H9 (cell line): ENCODE measurements at regions not wholly inside any gene's neighbourhood (a gene's known extent, or its start where the extent isn't known, plus 50 kb on each side); places are given as distances from the start of the nearest gene placed in this dataset.

Experiments used
- DNase-seq: peaks from one replicate; pipeline ENCODE4 v3.0.0-alpha.2; 2017
- H2AFZ ChIP-seq: one replicate; pipeline ENCODE4 v1.6.1; 2013; ENCODE audit warnings: mild to moderate bottlenecking, low read length, control low read depth, moderate library complexity
- H2AK5ac ChIP-seq: 2 replicates; pipeline ENCODE4 v1.6.1; 2013; ENCODE audit warnings: low read length, control low read depth, mixed read lengths; ENCODE audit not compliant: insufficient read length
- H2BK120ac ChIP-seq: one replicate; pipeline ENCODE4 v1.6.1; 2013; ENCODE audit warnings: low read depth, mild to moderate bottlenecking, low read length, control low read depth, inconsistent platforms; ENCODE audit not compliant: poor library complexity, severe bottlenecking
- H2BK12ac ChIP-seq: 2 replicates; pipeline ENCODE4 v1.6.1; 2013; ENCODE audit warnings: low read length, control low read depth, mixed read lengths, low read depth; ENCODE audit not compliant: insufficient read length
- H2BK15ac ChIP-seq: 2 replicates; pipeline ENCODE4 v1.6.1; 2013; ENCODE audit warnings: low read depth, low read length, control low read depth
- H2BK20ac ChIP-seq: one replicate; pipeline ENCODE4 v1.6.1; 2013; ENCODE audit warnings: low read depth, mild to moderate bottlenecking, low read length, control low read depth, inconsistent platforms; ENCODE audit not compliant: poor library complexity, severe bottlenecking
- H2BK5ac ChIP-seq: 2 replicates; pipeline ENCODE4 v1.6.1; 2013; ENCODE audit warnings: low read length, control low read depth, mixed read lengths; ENCODE audit not compliant: insufficient read length
- H3K14ac ChIP-seq: 2 replicates; pipeline ENCODE4 v1.6.1; 2013; ENCODE audit warnings: low read length, control low read depth; ENCODE audit not compliant: insufficient read depth
- H3K18ac ChIP-seq: 2 replicates; pipeline ENCODE4 v1.6.1; 2013; ENCODE audit warnings: low read depth, mild to moderate bottlenecking, mixed read lengths, low read length, control low read depth; ENCODE audit not compliant: insufficient read length
- H3K23ac ChIP-seq: 2 replicates; pipeline ENCODE4 v1.6.1; 2013; ENCODE audit warnings: low read length, control low read depth, mixed read lengths, low read depth; ENCODE audit not compliant: insufficient read length
- H3K23me2 ChIP-seq: 2 replicates; pipeline ENCODE4 v1.6.1; 2013; ENCODE audit warnings: low read depth, mild to moderate bottlenecking, mixed read lengths, low read length, control low read depth; ENCODE audit not compliant: insufficient read length, poor library complexity, severe bottlenecking
- H3K27ac ChIP-seq: 2 replicates; pipeline ENCODE4 v1.5.1; 2013; ENCODE audit warnings: low read length, control low read depth, mixed read lengths, low read depth; ENCODE audit not compliant: insufficient read length
- H3K27me3 ChIP-seq: 2 replicates; pipeline ENCODE4 v1.6.1; 2013; ENCODE audit warnings: low read length, control low read depth, inconsistent platforms; ENCODE audit not compliant: insufficient read depth
- H3K4ac ChIP-seq: 2 replicates; pipeline ENCODE4 v1.6.1; 2013; ENCODE audit warnings: low read depth, mild to moderate bottlenecking, control low read depth, inconsistent platforms, low read length, moderate library complexity
- H3K4me1 ChIP-seq: 2 replicates; pipeline ENCODE4 v1.6.1; 2013; ENCODE audit warnings: low read length, control low read depth, inconsistent platforms; ENCODE audit not compliant: insufficient read depth
- H3K4me2 ChIP-seq: 2 replicates; pipeline ENCODE4 v1.6.1; 2013; ENCODE audit warnings: low read length, control low read depth, mixed read lengths; ENCODE audit not compliant: insufficient read length, insufficient read depth
- H3K56ac ChIP-seq: 2 replicates; pipeline ENCODE4 v1.6.1; 2013; ENCODE audit warnings: low read depth, mild to moderate bottlenecking, mixed read lengths, low read length, control low read depth; ENCODE audit not compliant: insufficient read length
- H3K79me1 ChIP-seq: 2 replicates; pipeline ENCODE4 v1.6.1; 2013; ENCODE audit warnings: low read depth, mild to moderate bottlenecking, moderate library complexity, low read length, control low read depth, inconsistent platforms; ENCODE audit not compliant: insufficient read depth, poor library complexity, severe bottlenecking
- H3K79me2 ChIP-seq: 2 replicates; pipeline ENCODE4 v1.6.1; 2013; ENCODE audit warnings: low read length, control low read depth, inconsistent platforms; ENCODE audit not compliant: insufficient read depth
- H3K9ac ChIP-seq: 2 replicates; pipeline ENCODE4 v1.6.1; 2013; ENCODE audit warnings: low read length, control low read depth, mixed read lengths; ENCODE audit not compliant: insufficient read length; ENCODE audit errors: extremely low read depth
- H3K9me3 ChIP-seq: one replicate; pipeline ENCODE4 v1.6.1; 2013; ENCODE audit warnings: low read depth, low read length, inconsistent platforms; ENCODE audit not compliant: control insufficient read depth
- H3T11ph ChIP-seq: one replicate; pipeline ENCODE4 v1.6.1; 2013; ENCODE audit warnings: mild to moderate bottlenecking, low read length, control low read depth, inconsistent platforms
- H4K20me1 ChIP-seq: one replicate; pipeline ENCODE4 v1.6.1; 2013; ENCODE audit not compliant: control insufficient read depth, insufficient read length, insufficient read depth
- H4K5ac ChIP-seq: 2 replicates; pipeline ENCODE4 v1.6.1; 2013; ENCODE audit warnings: low read depth, mild to moderate bottlenecking, mixed read lengths, low read length, control low read depth; ENCODE audit not compliant: insufficient read length
- H4K8ac ChIP-seq: replicated peaks from 2 replicates; pipeline ENCODE4 v1.6.1; 2013; ENCODE audit warnings: low read length, control low read depth, mixed read lengths, low read depth; ENCODE audit not compliant: insufficient read length
- H4K91ac ChIP-seq: 2 replicates; pipeline ENCODE4 v1.6.1; 2013; ENCODE audit warnings: low read depth, mild to moderate bottlenecking, moderate library complexity, mixed read lengths, low read length, control low read depth; ENCODE audit not compliant: insufficient read length
- H3K27ac Mint-ChIP-seq, 3 experiments: 2 replicates in 2 of 3; 3 replicates in 1 of 3; pipeline ENCODE4 v1.8.0; 2020 to 2021; ENCODE audit warnings: mixed read lengths in 3 of 3, mild to moderate bottlenecking in 1 of 3, moderate library complexity in 1 of 3
- H3K27me3 Mint-ChIP-seq: 2 replicates; pipeline ENCODE4 v1.8.0; 2021; ENCODE audit warnings: low read depth, mild to moderate bottlenecking, moderate library complexity, mixed read lengths
- H3K36me3 Mint-ChIP-seq, 3 experiments: 2 replicates in 2 of 3; 3 replicates in 1 of 3; pipeline ENCODE4 v1.8.0; 2020 to 2021; ENCODE audit warnings: low read depth in 3 of 3, mixed read lengths in 3 of 3; ENCODE audit not compliant: insufficient read depth in 1 of 3
- H3K4me1 Mint-ChIP-seq, 2 experiments: 2 replicates each; pipeline ENCODE4 v1.8.0; 2020; ENCODE audit warnings: mixed read lengths in 2 of 2
- H3K4me3 Mint-ChIP-seq, 2 experiments: 2 replicates in 1 of 2; 3 replicates in 1 of 2; pipeline ENCODE4 v1.8.0; 2020 to 2021; ENCODE audit warnings: mild to moderate bottlenecking in 2 of 2, mixed read lengths in 2 of 2, moderate library complexity in 1 of 2
- H3K9me3 Mint-ChIP-seq, 2 experiments: 2 replicates in 1 of 2; 3 replicates in 1 of 2; pipeline ENCODE4 v1.8.0; 2020; ENCODE audit warnings: mild to moderate bottlenecking in 2 of 2, mixed read lengths in 2 of 2, moderate library complexity in 1 of 2
- WGBS: extraction: QIAGEN DNeasy Blood & Tissue Kit; methylation state at CpG from one replicate; pipeline ENCODE4 v1.1.7; 2013; ENCODE audit warnings: missing lambda C conversion rate, low lambda C conversion rate, mixed read lengths; ENCODE audit not compliant: insufficient read length; ENCODE audit errors: extremely low coverage; 5-methylcytosine and 5-hydroxymethylcytosine counted together
- TF ChIP-seq, protein P1 (sequence below): fragments of 200-600 bp; sonication (generic); conservative IDR thresholded peaks from 3 replicates; pipeline ENCODE4 v1.8.0; 2021; ENCODE audit warnings: antibody characterized with exemption, mild to moderate bottlenecking

DNA sequence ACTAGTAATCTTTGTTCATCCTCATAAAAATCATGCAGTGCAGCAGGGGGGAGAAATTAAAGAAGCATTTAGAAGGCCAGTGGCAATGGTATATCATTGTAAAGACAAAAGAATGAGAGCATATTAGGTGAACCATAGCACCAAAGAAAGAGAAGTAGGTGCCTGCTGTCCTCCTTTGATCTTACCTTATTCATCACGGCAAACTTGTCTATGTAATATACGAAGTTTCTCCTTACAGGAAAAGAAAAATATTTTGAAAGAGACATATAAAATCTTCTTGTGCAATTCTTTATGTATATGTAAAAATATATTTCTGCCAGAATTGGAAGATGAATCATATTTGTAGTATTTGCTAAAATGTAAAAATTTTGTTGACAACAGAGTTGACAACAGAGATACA, 411.3 kb upstream of the ARRDC3 start:
- 0 out of 4 replicates have a peak, but pooled peaks cover 0 to 4% of the 10 kb centered on the region in 2 experiments for H3K4me1 Mint-ChIP-seq
- H4K5ac ChIP-seq = no peak overlapping the region

More for the DNA sequence above, 411.3 kb upstream of the ARRDC3 start:
- Histone ChIP-seq H3K23ac (no peak overlapping the region), H3K4me1 (no peaks in the 10 kb centered on the region), H3T11ph (no peak overlapping the region), H2AFZ (no peak overlapping the region), H4K8ac (no peak overlapping the region), H3K23me2 (no peaks in the 10 kb centered on the region), H2BK120ac (no peak overlapping the region), H2BK5ac (no peak overlapping the region), H3K9ac (no peak overlapping the region), H3K79me1 (no peaks in the 10 kb centered on the region), H3K4me2 (no peak overlapping the region), H2AK5ac (no peak overlapping the region), H4K91ac (no peak overlapping the region), H3K79me2 (no peaks in the 10 kb centered on the region), H3K18ac (no peak overlapping the region), H3K14ac (no peak overlapping the region), H2BK15ac (no peak overlapping the region), H2BK20ac (no peak overlapping the region), H3K56ac (no peak overlapping the region), H3K4ac (no peak overlapping the region), H3K27me3 (no peaks in the 10 kb centered on the region), H3K9me3 (no peaks in the 10 kb centered on the region), H4K20me1 (no peaks in the 10 kb centered on the region), H2BK12ac (no peak overlapping the region), H3K27ac (no peak overlapping the region)
- no CpG with 5 or more reads among the region's 2 CpGs for WGBS
- DNase-seq = no peak
- no peaks in the 10 kb centered on the region for H3K27me3 Mint-ChIP-seq
- H3K36me3 Mint-ChIP-seq = no peaks in the 10 kb centered on the region
- H3K9me3 Mint-ChIP-seq = no peaks in the 10 kb centered on the region
- TF ChIP-seq, protein P1, sequence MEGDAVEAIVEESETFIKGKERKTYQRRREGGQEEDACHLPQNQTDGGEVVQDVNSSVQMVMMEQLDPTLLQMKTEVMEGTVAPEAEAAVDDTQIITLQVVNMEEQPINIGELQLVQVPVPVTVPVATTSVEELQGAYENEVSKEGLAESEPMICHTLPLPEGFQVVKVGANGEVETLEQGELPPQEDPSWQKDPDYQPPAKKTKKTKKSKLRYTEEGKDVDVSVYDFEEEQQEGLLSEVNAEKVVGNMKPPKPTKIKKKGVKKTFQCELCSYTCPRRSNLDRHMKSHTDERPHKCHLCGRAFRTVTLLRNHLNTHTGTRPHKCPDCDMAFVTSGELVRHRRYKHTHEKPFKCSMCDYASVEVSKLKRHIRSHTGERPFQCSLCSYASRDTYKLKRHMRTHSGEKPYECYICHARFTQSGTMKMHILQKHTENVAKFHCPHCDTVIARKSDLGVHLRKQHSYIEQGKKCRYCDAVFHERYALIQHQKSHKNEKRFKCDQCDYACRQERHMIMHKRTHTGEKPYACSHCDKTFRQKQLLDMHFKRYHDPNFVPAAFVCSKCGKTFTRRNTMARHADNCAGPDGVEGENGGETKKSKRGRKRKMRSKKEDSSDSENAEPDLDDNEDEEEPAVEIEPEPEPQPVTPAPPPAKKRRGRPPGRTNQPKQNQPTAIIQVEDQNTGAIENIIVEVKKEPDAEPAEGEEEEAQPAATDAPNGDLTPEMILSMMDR = no peak
- no peak overlapping the region for H3K27ac Mint-ChIP-seq
- H3K4me3 Mint-ChIP-seq = no peak overlapping the region
